Gastrocnemius medialis (tissue), 4 donors: ENCODE measurements at regions not wholly inside any gene's neighbourhood (a gene's known extent, or its start where the extent isn't known, plus 50 kb on each side); places are given as distances from the start of the nearest gene placed in this dataset.

Experiments used
- CTCF ChIP-seq, 5 experiments: fragments of 450-650 bp in 3 of 5; fragments of 200-600 bp in 2 of 5; sonication (generic) in 2 of 5; IDR thresholded peaks in 4 of 5; conservative IDR thresholded peaks in 1 of 5; 1 replicate in 4 of 5; 2 replicates in 1 of 5; pipeline ENCODE4 v1.5.1; 2016 to 2019; ENCODE audit warnings: antibody characterized with exemption in 5 of 5, mild to moderate bottlenecking in 3 of 5, moderate library complexity in 3 of 5
- POLR2A ChIP-seq, 2 donors: fragments of 450-650 bp; IDR thresholded peaks; one replicate each; pipeline ENCODE4 v1.6.1; 2017; ENCODE audit warnings: antibody characterized with exemption in 2 of 2, mild to moderate bottlenecking in 2 of 2, moderate library complexity in 2 of 2

- TF ChIP-seq POLR2A (IDR thresholded peaks at IDR 0.05) (no peak), CTCF (IDR thresholded peaks at IDR 0.05 in 4 of 5, conservative IDR thresholded peaks at IDR 0.05 in 1 of 5) (no peak)
These were observed 85.2 kb upstream of the SESTD1 start for GRCh38 chr2:179349670-179350303.
